ENCODE measurements at regions not wholly inside any gene's neighbourhood (a gene's known extent, or its start where the extent isn't known, plus 50 kb on each side); places are given as distances from the start of the nearest gene placed in this dataset.

GRCh38 chr20:46827718-46828458 lies 66.8 kb upstream of the EYA2 start:
- no peak for TF ChIP-seq POLR2A (IDR thresholded peaks at IDR 0.05; ENCODE audit: low read length)
- TF ChIP-seq GATA1 (IDR thresholded peaks at IDR 0.05; ENCODE audit: low read depth, low read length), result no peak
